ENCODE measurements at regions not wholly inside any gene's neighbourhood (a gene's known extent, or its start where the extent isn't known, plus 50 kb on each side); places are given as distances from the start of the nearest gene placed in this dataset.

DNA sequence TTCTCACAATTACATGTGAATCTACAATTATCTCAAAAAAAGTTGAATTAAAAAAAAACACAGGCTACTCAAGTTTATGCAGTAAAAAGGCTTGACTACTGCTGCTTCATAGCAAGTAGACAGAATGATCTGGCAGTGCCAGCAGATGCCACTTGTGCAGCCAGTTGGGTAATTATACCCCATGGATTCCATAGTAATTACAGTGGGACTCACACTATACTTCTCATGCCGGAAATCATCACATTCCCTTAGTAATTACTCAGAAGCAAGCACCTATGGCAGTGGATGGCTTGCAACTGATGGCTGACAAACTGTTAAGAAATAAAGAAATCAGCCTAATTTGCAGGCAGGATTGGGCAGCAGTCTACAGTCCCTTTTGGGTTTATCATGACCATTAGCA lies 463.2 kb upstream of the KLF4 start:
- TF ChIP-seq, protein P1, sequence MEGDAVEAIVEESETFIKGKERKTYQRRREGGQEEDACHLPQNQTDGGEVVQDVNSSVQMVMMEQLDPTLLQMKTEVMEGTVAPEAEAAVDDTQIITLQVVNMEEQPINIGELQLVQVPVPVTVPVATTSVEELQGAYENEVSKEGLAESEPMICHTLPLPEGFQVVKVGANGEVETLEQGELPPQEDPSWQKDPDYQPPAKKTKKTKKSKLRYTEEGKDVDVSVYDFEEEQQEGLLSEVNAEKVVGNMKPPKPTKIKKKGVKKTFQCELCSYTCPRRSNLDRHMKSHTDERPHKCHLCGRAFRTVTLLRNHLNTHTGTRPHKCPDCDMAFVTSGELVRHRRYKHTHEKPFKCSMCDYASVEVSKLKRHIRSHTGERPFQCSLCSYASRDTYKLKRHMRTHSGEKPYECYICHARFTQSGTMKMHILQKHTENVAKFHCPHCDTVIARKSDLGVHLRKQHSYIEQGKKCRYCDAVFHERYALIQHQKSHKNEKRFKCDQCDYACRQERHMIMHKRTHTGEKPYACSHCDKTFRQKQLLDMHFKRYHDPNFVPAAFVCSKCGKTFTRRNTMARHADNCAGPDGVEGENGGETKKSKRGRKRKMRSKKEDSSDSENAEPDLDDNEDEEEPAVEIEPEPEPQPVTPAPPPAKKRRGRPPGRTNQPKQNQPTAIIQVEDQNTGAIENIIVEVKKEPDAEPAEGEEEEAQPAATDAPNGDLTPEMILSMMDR (IDR thresholded peaks at IDR 0.05) = no peak
- TF ChIP-seq POLR2A (IDR thresholded peaks at IDR 0.05) = no peak
- TF ChIP-seq POLR2AphosphoS5 (IDR thresholded peaks at IDR 0.05) = no peak
